Upper lobe of right lung (tissue), 1 donor: ENCODE measurements at regions not wholly inside any gene's neighbourhood (a gene's known extent, or its start where the extent isn't known, plus 50 kb on each side); places are given as distances from the start of the nearest gene placed in this dataset.
A peak's percentile ranks its signal among the peaks of the same experiment; 100 is the strongest.
"Not testable (repeated sequence)": the region's sequence is repeated elsewhere in the genome, so short reads cannot be mapped to it uniquely, and the experiment has no call there.

Experiments
- ATAC-seq: fragments of 200-7000 bp; cut with Tn5 transposase; one replicate; pipeline ENCODE4 v1.9.1; 2020; ENCODE audit warnings: mild to moderate bottlenecking, moderate library complexity
- DNase-seq: peaks from one replicate; pipeline ENCODE4 v3.0.0-alpha.2; 2020
- H3K27ac ChIP-seq: fragments of 200-600 bp; one replicate; pipeline ENCODE4 v1.8.0; 2022
- H3K27me3 ChIP-seq: fragments of 200-600 bp; one replicate; pipeline ENCODE4 v1.8.0; 2022; ENCODE audit warnings: mild to moderate bottlenecking
- H3K36me3 ChIP-seq: fragments of 200-600 bp; one replicate; pipeline ENCODE4 v1.8.0; 2022
- H3K4me1 ChIP-seq: fragments of 200-600 bp; one replicate; pipeline ENCODE4 v1.8.0; 2022
- H3K4me3 ChIP-seq: fragments of 200-600 bp; one replicate; pipeline ENCODE4 v1.8.0; 2022; ENCODE audit warnings: mild to moderate bottlenecking
- H3K9me3 ChIP-seq: fragments of 200-600 bp; one replicate; pipeline ENCODE4 v1.8.0; 2022
- intact Hi-C: fragments of 100-400 bp; cut with DNase I; formaldehyde crosslinking; loops from one replicate; pipeline ENCODE4 v1.11.0; 2022
- donor health status: DM: no; HTN: yes; CAD: no; lungs with severe emphysema.

DNA sequence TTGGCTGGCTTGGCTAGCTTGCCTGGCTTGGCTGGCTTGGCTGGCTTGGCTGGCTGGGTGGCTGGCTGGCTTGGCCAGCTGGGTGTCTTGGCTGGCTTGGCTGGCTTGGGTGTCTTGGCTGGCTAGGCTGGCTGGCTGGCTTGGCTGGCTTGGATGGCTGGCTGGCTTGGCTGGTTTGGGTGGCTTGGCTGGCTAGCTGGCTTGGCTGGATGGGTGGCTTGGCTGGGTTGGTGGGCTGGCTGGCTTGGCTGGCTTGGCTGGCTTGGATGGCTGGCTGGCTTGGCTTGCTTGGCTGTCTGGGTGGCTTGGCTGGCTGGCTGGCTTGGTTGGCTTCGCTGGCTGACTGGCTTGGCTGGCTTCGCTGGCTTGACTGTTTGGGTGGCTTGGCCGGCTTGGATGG, 440.3 kb downstream of the GOLGA6L6 start:
- H3K36me3 ChIP-seq, H3K4me1 ChIP-seq, H3K4me3 ChIP-seq, H3K27ac ChIP-seq, intact Hi-C loops, DNase-seq, H3K27me3 ChIP-seq, H3K9me3 ChIP-seq: not testable (repeated sequence)
- peak; percentile 40 for ATAC-seq

GRCh38 chr15:20100604-20101270, 440.9 kb downstream of the GOLGA6L6 start:
- H3K27ac ChIP-seq, H3K4me1 ChIP-seq, intact Hi-C loops, H3K9me3 ChIP-seq, H3K4me3 ChIP-seq, H3K27me3 ChIP-seq, DNase-seq, H3K36me3 ChIP-seq: not testable (repeated sequence)
- peak; percentile 91 for ATAC-seq

DNA sequence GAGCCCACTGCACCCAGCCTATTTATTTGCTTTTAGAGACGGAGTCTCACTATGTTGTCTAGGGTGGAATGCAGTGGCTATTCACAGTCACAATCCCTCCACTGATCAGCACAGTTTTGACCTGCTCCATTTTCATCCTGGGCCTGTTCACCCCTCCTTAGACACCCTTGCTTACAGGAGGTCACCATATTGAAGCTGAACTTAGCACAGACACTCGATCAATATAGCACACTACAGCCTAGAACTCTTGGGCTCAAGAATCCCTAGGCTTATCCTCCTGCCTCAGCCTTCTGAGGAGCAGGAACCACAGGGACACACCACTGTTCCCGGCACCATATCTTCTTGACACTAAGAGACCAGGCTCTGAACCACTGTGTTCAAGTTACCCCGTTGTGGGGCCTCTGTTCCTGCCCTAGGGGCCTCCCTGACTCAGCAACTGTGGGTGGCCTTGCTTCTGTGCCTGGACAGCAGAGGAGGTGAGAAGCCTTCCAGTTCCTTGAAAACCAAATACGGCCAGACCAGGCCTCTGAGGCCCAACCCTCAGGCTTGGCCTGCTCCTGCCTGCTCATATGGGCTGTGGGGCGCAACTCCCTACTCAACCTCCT, 445.8 kb downstream of the GOLGA6L6 start:
- H3K4me3 ChIP-seq, DNase-seq, H3K9me3 ChIP-seq, H3K27ac ChIP-seq, H3K36me3 ChIP-seq, H3K4me1 ChIP-seq, H3K27me3 ChIP-seq, intact Hi-C loops: not testable (repeated sequence)
- peak; percentile 23 for ATAC-seq

GRCh38 chr15:20089541-20089940, 452.1 kb downstream of the GOLGA6L6 start:
- H3K4me1 ChIP-seq, intact Hi-C loops, H3K4me3 ChIP-seq, H3K27ac ChIP-seq, DNase-seq, H3K36me3 ChIP-seq, H3K9me3 ChIP-seq, H3K27me3 ChIP-seq: not testable (repeated sequence)
- ATAC-seq: peak; percentile 46

GRCh38 chr15:20084026-20084425, 457.6 kb downstream of the GOLGA6L6 start:
- H3K9me3 ChIP-seq, ATAC-seq, H3K36me3 ChIP-seq, DNase-seq, H3K27me3 ChIP-seq, intact Hi-C loops, H3K4me1 ChIP-seq, H3K4me3 ChIP-seq, H3K27ac ChIP-seq: not testable (repeated sequence)

DNA sequence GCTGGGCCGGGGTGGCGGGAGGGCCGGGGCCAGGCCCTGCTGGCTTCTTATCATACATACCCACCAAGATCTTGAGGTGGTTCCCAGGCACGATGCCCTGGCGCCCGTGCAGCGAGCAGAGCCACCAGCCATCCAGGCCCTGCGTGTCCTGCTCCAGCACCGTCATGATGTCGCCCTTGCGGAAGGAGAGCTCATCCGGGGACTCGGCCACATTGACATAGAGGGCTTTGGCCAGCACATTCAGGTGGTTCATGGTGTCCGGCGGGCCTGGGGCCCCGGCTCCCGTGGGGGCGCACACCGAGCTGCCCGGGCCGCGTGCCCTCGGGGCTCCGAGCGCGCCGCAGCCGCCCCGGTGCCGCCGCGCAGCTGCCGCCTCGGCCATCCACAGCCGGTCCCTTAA, 467.5 kb downstream of the GOLGA6L6 start:
- H3K27ac ChIP-seq, H3K27me3 ChIP-seq, H3K4me1 ChIP-seq, H3K9me3 ChIP-seq, H3K36me3 ChIP-seq, intact Hi-C loops, H3K4me3 ChIP-seq: not testable (repeated sequence)
- DNase-seq: peak; percentile 66
- peak; percentile 48 for ATAC-seq

GRCh38 chr15:20069043-20069442, 472.6 kb downstream of the GOLGA6L6 start:
- H3K4me1 ChIP-seq, H3K4me3 ChIP-seq, H3K27ac ChIP-seq, H3K9me3 ChIP-seq, intact Hi-C loops, H3K27me3 ChIP-seq, H3K36me3 ChIP-seq, ATAC-seq: not testable (repeated sequence)
- DNase-seq: peak; percentile 48

GRCh38 chr15:20066173-20066572, 475.4 kb downstream of the GOLGA6L6 start:
- intact Hi-C loops, H3K4me1 ChIP-seq, H3K27ac ChIP-seq, DNase-seq, H3K27me3 ChIP-seq, H3K4me3 ChIP-seq, H3K9me3 ChIP-seq, H3K36me3 ChIP-seq: not testable (repeated sequence)
- ATAC-seq: peak; percentile 42

- intact Hi-C loops, H3K27me3 ChIP-seq, H3K36me3 ChIP-seq, H3K4me3 ChIP-seq, H3K27ac ChIP-seq, H3K9me3 ChIP-seq, H3K4me1 ChIP-seq: not testable (repeated sequence)
- DNase-seq (peak; percentile 61), ATAC-seq (peak; percentile 48)
Measured at GRCh38 chr15:20065508-20065907, 476.1 kb downstream of the GOLGA6L6 start.

DNA sequence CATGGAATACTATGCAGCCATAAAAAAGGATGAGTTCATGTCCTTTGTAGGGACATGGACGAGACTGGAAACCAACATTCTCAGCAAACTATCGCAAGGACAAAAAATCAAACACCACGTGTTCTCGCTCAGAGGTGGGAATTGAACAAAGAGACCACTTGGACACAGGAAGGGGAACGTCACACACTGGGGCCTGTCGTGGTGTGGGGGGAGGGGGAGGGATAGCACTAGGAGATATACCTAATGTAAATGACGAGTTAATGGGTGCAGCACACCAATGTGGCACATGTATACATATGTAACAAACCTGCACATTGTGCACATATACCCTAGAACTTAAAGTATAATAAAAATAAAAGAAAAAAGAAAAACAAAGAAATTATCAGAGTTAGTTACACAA, 478.4 kb downstream of the GOLGA6L6 start:
- H3K27ac ChIP-seq, DNase-seq, H3K4me3 ChIP-seq, H3K9me3 ChIP-seq, intact Hi-C loops, H3K36me3 ChIP-seq, ATAC-seq, H3K4me1 ChIP-seq, H3K27me3 ChIP-seq: not testable (repeated sequence)

DNA sequence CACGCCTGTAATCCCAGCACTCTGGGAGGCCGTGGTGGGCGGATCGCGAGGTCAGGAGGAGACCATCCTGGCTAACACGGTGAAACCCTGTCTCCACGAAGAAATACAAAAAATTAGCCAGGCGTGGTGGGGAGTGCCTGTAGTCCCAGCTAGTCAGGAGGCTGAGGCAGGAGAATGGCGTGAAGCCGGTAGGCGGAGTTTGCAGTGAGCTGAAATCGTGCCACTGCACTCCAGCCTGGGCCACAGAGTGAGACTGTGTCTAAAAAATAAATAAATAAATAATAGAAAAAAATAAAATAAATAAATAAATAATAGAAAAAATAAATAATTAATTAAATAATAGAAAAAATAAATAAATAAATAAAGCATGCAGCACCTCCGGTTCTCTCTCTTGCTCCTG, 480.8 kb downstream of the GOLGA6L6 start:
- intact Hi-C loops: not testable (repeated sequence)

GRCh38 chr15:20056871-20057270, 484.7 kb downstream of the GOLGA6L6 start:
- H3K36me3 ChIP-seq, H3K9me3 ChIP-seq, H3K27ac ChIP-seq, H3K4me1 ChIP-seq, intact Hi-C loops, H3K27me3 ChIP-seq, DNase-seq, H3K4me3 ChIP-seq: not testable (repeated sequence)
- peak; percentile 50 for ATAC-seq

More for the DNA sequence above, 480.8 kb downstream of the GOLGA6L6 start:
- not testable (repeated sequence) for H3K4me3 ChIP-seq, H3K36me3 ChIP-seq, ATAC-seq, H3K4me1 ChIP-seq, H3K27ac ChIP-seq, H3K27me3 ChIP-seq, H3K9me3 ChIP-seq
- DNase-seq: peak; percentile 56

- H3K27me3 ChIP-seq, H3K4me1 ChIP-seq, intact Hi-C loops, H3K27ac ChIP-seq, H3K9me3 ChIP-seq, H3K4me3 ChIP-seq, H3K36me3 ChIP-seq: not testable (repeated sequence)
- peak; percentile 50 for DNase-seq
- peak; percentile 53 for ATAC-seq
Measured at GRCh38 chr15:20055921-20056320, 485.7 kb downstream of the GOLGA6L6 start.

DNA sequence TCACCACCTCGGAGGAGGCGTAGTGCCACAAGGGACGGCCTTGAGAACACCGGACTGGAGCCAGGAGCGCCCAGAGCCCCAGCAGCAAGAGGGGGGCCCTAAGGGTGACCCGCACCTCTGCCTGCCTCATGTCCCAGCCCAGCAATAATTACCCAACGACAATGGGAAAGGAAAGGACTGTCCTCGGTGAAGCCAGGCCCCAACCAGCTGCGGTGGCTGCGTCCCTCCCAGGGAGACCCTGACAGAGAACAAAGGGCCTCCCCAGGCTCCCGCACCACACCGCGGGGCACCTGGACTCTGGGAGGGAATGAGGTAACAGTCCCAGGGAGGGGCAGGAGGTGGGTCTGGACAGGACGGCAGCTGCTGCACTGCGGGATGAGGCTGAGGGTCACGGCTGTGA, 493.4 kb downstream of the GOLGA6L6 start:
- H3K27me3 ChIP-seq, H3K27ac ChIP-seq, H3K4me3 ChIP-seq, H3K9me3 ChIP-seq, H3K36me3 ChIP-seq, H3K4me1 ChIP-seq, intact Hi-C loops: not testable (repeated sequence)
- peak; percentile 39 for ATAC-seq
- peak; percentile 61 for DNase-seq

GRCh38 chr15:20045165-20045564, 496.4 kb downstream of the GOLGA6L6 start:
- not testable (repeated sequence) for H3K27me3 ChIP-seq

More at GRCh38 chr15:20045165-20045564, 496.4 kb downstream of the GOLGA6L6 start:
- H3K4me1 ChIP-seq, H3K27ac ChIP-seq, intact Hi-C loops, H3K9me3 ChIP-seq, H3K36me3 ChIP-seq, DNase-seq, H3K4me3 ChIP-seq, ATAC-seq: not testable (repeated sequence)
